ENCODE measurements at regions not wholly inside any gene's neighbourhood (a gene's known extent, or its start where the extent isn't known, plus 50 kb on each side); places are given as distances from the start of the nearest gene placed in this dataset.

GRCh38 chr16:85395913-85396878 is 216.9 kb upstream of the GSE1 start (continued):
- no peak for TF ChIP-seq RXRA (IDR thresholded peaks at IDR 0.05; ENCODE audit: borderline replicate concordance, low read depth)
- no peak for TF ChIP-seq NFIC (IDR thresholded peaks at IDR 0.05; ENCODE audit: borderline replicate concordance)

GRCh38 chr16:85396879-85397871 is 215.9 kb upstream of the GSE1 start:
- H3K36me3 ChIP-seq (replicated peaks in 1 of 2; ENCODE audit: control insufficient read depth in 1 of 2, insufficient read depth in 2 of 2, low read length in 1 of 2) = no peaks in the 10 kb centered on the region
- H3K4me3 ChIP-seq (ENCODE audit: low read depth in 2 of 2, low read length in 1 of 2) = no peak overlapping the region
- no peak overlapping the region for H2AFZ ChIP-seq (ENCODE audit: low read depth)
- H3K9me2 ChIP-seq = no peaks in the 10 kb centered on the region
- DNase-seq = no peak
- ChIA-PET POLR2A (interaction anchor here (1.8 kb wide), 1 partner anchor 49 kb away, joined by 7 read pairs; no protein-coding TSS in a partner anchor), CTCF (interaction anchor here (1.0 to 10.1 kb wide), 14 partner anchors 14 to 219 kb away, joined by 3 to 144 read pairs (median 7); no protein-coding TSS in a partner anchor)
- H3K79me2 ChIP-seq (ENCODE audit: insufficient read depth) = peaks cover 11% of the 10 kb centered on the region; the same call in 1 of the 2 replicates
- peak overlapping the region; percentile 95 to 99; a peak in 3 of 4 replicates for H3K27ac ChIP-seq (ENCODE audit: low read depth in 2 of 2, low read length in 1 of 2)
- H3K4me1 ChIP-seq (ENCODE audit: control insufficient read depth in 1 of 2, insufficient read depth in 2 of 2, low read depth in 1 of 2, low read length in 1 of 2) = peaks cover 34 to 56% of the 10 kb centered on the region in 2 experiments
- WGBS (ENCODE audit: low lambda C conversion rate) = 82% methylated on average over 17 of the region's 25 CpGs
- TF ChIP-seq GABPA (IDR thresholded peaks at IDR 0.05; ENCODE audit: low read depth) (no peak), TEAD4 (IDR thresholded peaks at IDR 0.05; ENCODE audit: borderline replicate concordance, insufficient read depth) (no peak), MXI1 (IDR thresholded peaks at IDR 0.05; ENCODE audit: low read depth, low read length) (peak; percentile 31; the same call in 1 of the 2 replicates), RAD21 (IDR thresholded peaks at IDR 0.05; ENCODE audit: low read length) (0 out of 2 replicates have a peak, but pooled peaks have one; percentile 3), TCF12 (IDR thresholded peaks at IDR 0.05) (no peak), REST (IDR thresholded peaks at IDR 0.05; ENCODE audit: low read depth, low read length) (no peak), EP300 (IDR thresholded peaks at IDR 0.05; ENCODE audit: borderline replicate concordance in 1 of 2, low read depth in 1 of 2, low read length in 1 of 2) (no peak), RXRA (IDR thresholded peaks at IDR 0.05; ENCODE audit: borderline replicate concordance, low read depth) (no peak), SMC3 (IDR thresholded peaks at IDR 0.05; ENCODE audit: low read depth, low read length) (peak; percentile 9; the same call in 1 of the 2 replicates), ELF1 (IDR thresholded peaks at IDR 0.05) (no peak), FOXJ3 (CRISPR knock-in tag; IDR thresholded peaks at IDR 0.05) (no peak), FOXM1 (IDR thresholded peaks at IDR 0.05; ENCODE audit: low read depth) (no peak), YY1 (IDR thresholded peaks at IDR 0.05; ENCODE audit: low read depth) (no peak)
- TF ChIP-seq, protein P1, sequence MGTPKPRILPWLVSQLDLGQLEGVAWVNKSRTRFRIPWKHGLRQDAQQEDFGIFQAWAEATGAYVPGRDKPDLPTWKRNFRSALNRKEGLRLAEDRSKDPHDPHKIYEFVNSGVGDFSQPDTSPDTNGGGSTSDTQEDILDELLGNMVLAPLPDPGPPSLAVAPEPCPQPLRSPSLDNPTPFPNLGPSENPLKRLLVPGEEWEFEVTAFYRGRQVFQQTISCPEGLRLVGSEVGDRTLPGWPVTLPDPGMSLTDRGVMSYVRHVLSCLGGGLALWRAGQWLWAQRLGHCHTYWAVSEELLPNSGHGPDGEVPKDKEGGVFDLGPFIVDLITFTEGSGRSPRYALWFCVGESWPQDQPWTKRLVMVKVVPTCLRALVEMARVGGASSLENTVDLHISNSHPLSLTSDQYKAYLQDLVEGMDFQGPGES (IDR thresholded peaks at IDR 0.05; ENCODE audit: low read depth, low read length) = no peak
- TF ChIP-seq, protein P2, sequence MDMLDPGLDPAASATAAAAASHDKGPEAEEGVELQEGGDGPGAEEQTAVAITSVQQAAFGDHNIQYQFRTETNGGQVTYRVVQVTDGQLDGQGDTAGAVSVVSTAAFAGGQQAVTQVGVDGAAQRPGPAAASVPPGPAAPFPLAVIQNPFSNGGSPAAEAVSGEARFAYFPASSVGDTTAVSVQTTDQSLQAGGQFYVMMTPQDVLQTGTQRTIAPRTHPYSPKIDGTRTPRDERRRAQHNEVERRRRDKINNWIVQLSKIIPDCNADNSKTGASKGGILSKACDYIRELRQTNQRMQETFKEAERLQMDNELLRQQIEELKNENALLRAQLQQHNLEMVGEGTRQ (IDR thresholded peaks at IDR 0.05; ENCODE audit: borderline replicate concordance, low read depth, low read length) = no peak
- H3K4me2 ChIP-seq = peak overlapping the region; percentile 80; the same call in 1 of the 2 replicates
- no peaks in the 10 kb centered on the region for H3K27me3 ChIP-seq (ENCODE audit: insufficient read depth)
- peaks cover 18% of the 10 kb centered on the region for H3F3A ChIP-seq (replicated peaks; ENCODE audit: insufficient read depth)
- H3K9ac ChIP-seq = no peak overlapping the region; the same call in 1 of the 2 replicates
- H3K9me3 ChIP-seq = no peaks in the 10 kb centered on the region
- no peaks in the 10 kb centered on the region for H4K20me1 ChIP-seq (ENCODE audit: insufficient read depth)
